Right renal cortex interstitium (tissue), 3 donors: ENCODE measurements at regions not wholly inside any gene's neighbourhood (a gene's known extent, or its start where the extent isn't known, plus 50 kb on each side); places are given as distances from the start of the nearest gene placed in this dataset.

Experiments used
- DNase-seq, 3 donors: peaks; one replicate each; pipeline ENCODE4 v3.0.0-alpha.2; 2013; ENCODE audit warnings: low read depth in 3 of 3, low spot score in 2 of 3

- DNase-seq = no peak
Observed at GRCh38 chr18:67710639-67711038, 194.1 kb upstream of the DSEL start.

- DNase-seq = no peak
Observed at GRCh38 chr18:67705748-67706147, 189.2 kb upstream of the DSEL start.

- no peak for DNase-seq
Observed at GRCh38 chr18:67695684-67696083, 179.2 kb upstream of the DSEL start.

- DNase-seq = no peak
Observed at GRCh38 chr18:67694787-67695186, 178.3 kb upstream of the DSEL start.

GRCh38 chr18:67692811-67693210 lies 176.3 kb upstream of the DSEL start:
- no peak for DNase-seq

GRCh38 chr18:67682516-67682915 lies 166.0 kb upstream of the DSEL start:
- no peak for DNase-seq

- DNase-seq = no peak
Observed at GRCh38 chr18:67677489-67677888, 161.0 kb upstream of the DSEL start.

GRCh38 chr18:67672716-67673115 lies 156.2 kb upstream of the DSEL start:
- DNase-seq = no peak

GRCh38 chr18:67672155-67672554 lies 155.6 kb upstream of the DSEL start:
- DNase-seq = no peak

- DNase-seq = no peak
Observed at GRCh38 chr18:67670024-67670543, 153.6 kb upstream of the DSEL start.

GRCh38 chr18:67665266-67665665 lies 148.7 kb upstream of the DSEL start:
- DNase-seq = no peak

- no peak for DNase-seq
Observed at GRCh38 chr18:67662996-67663395, 146.5 kb upstream of the DSEL start.

GRCh38 chr18:67661555-67661954 lies 145.0 kb upstream of the DSEL start:
- no peak for DNase-seq

GRCh38 chr18:67654101-67654500 lies 137.6 kb upstream of the DSEL start:
- no peak for DNase-seq

GRCh38 chr18:67652288-67652687 lies 135.8 kb upstream of the DSEL start:
- no peak for DNase-seq

GRCh38 chr18:67651438-67651837 lies 134.9 kb upstream of the DSEL start:
- no peak for DNase-seq

GRCh38 chr18:67650686-67651385 lies 134.3 kb upstream of the DSEL start:
- no peak for DNase-seq

GRCh38 chr18:67646890-67647289 lies 130.4 kb upstream of the DSEL start:
- no peak for DNase-seq

GRCh38 chr18:67644226-67644625 lies 127.7 kb upstream of the DSEL start:
- DNase-seq = no peak

- DNase-seq = no peak
Observed at GRCh38 chr18:67639872-67640271, 123.4 kb upstream of the DSEL start.

- DNase-seq = no peak
Observed at GRCh38 chr18:67636597-67637385, 120.3 kb upstream of the DSEL start.
